ENCODE measurements at regions not wholly inside any gene's neighbourhood (a gene's known extent, or its start where the extent isn't known, plus 50 kb on each side); places are given as distances from the start of the nearest gene placed in this dataset.

GRCh38 chr12:39161465-39162085 lies 256.2 kb upstream of the CPNE8 start:
- CTCF ChIA-PET = no interaction called here
- Mint-ChIP-seq H3K27me3 (no peaks in the 10 kb centered on the region), H3K27ac (no peak overlapping the region), H3K4me1 (ENCODE audit: low read depth) (no peaks in the 10 kb centered on the region), H3K9me3 (no peaks in the 10 kb centered on the region), H3K4me3 (no peak overlapping the region), H3K36me3 (ENCODE audit: low read depth) (no peaks in the 10 kb centered on the region)
- DNase-seq = no peak
- no peak for ATAC-seq
- no peak for TF ChIP-seq CTCF (IDR thresholded peaks at IDR 0.05)
- intact Hi-C loops (cut with micrococcal nuclease) = no loop called here
- POLR2A ChIA-PET = no interaction called here

DNA sequence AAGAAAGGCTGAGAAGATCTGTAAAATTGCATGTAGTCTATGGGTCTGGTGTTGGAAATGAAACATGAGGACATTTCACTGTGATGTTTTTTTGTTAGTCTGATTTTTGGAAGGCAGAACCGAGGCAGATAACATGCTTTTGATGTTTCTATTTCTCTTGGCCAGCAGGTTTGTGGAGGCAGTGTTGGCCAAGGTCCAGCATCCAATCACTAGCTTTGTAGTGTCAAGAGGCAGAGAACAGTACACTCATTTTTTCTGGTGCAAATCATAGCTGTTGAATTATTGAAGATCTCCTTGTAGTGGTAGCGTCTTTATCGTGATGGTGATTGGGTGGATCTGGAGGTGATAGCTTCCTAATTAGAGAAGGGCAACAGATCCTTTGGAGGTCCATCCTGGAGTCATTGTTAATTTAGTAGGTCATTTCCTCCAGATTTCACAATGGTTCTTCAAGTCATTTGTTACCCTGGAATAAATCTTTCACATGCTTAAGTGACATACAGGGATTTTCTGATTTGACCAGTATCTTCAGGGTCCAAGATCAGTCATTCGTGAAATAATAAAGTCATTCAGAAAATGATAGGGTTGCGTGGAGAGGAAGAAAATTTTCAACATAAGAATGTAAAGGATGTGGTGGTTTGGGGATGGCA lies 252.4 kb upstream of the CPNE8 start:
- DNase-seq (no peak), ATAC-seq (no peak)
- H3K9me3 Mint-ChIP-seq = peaks cover 7% of the 10 kb centered on the region
- intact Hi-C loops (cut with micrococcal nuclease) = no loop called here
- no peaks in the 10 kb centered on the region for H3K4me1 Mint-ChIP-seq (ENCODE audit: low read depth)
- ChIA-PET POLR2A (no interaction called here), CTCF (no interaction called here)
- H3K36me3 Mint-ChIP-seq (ENCODE audit: low read depth) = no peaks in the 10 kb centered on the region
- no peak overlapping the region for H3K4me3 Mint-ChIP-seq
- TF ChIP-seq CTCF (IDR thresholded peaks at IDR 0.05) = no peak
- H3K27ac Mint-ChIP-seq = no peak overlapping the region
- H3K27me3 Mint-ChIP-seq = no peaks in the 10 kb centered on the region

DNA sequence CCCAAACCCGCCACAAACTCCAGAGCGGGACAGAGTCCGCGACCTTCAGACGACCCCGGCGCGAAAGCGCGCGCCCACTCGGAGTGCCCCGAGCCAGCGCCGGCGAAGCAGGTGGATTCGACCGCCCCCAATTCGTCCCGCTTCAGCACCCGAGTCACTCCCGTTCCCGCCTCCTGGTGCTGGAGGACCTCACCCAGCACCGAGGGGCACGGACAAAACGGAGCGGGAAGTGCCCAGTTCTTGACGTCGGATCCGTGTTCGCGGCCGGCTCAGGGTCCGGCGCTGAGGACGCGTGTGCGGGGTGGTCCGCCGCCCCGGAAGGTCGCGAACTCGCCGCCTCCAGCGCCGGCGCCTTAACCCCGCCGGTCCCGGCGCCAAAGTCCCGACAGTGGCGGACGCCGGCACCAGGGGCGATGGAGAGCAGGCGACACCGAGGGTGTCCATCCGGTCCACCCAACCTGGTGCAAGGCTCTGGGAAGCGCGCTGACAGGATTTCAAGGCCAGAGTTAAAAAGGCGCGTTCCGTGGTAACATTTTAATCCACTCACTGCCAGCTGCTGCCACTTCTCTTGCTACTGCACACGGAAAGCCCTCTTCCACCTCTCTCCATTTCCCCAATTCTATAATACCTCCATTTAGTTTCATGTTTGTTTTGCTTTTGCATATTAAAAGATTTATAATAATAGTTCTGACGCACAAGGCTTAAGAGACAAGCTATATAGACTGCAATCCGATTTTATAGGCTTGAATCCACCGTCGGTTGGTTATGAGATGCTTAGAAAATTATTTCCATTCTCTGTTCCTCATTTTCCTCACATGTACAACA lies 240.0 kb upstream of the CPNE8 start:
- ChIA-PET CTCF (interaction anchor here (1.3 to 2.0 kb wide), 2 partner anchors 128 to 203 kb away, joined by 3 to 8 read pairs; no protein-coding TSS in a partner anchor), POLR2A (no interaction called here)
- Mint-ChIP-seq H3K4me1 (ENCODE audit: low read depth) (no peaks in the 10 kb centered on the region), H3K9me3 (peaks cover 12% of the 10 kb centered on the region), H3K36me3 (ENCODE audit: low read depth) (peaks cover 2% of the 10 kb centered on the region), H3K27ac (no peak overlapping the region), H3K4me3 (peak overlapping the region; percentile 11), H3K27me3 (peaks cover 13% of the 10 kb centered on the region)
- DNase-seq = peak; percentile 43
- ATAC-seq = peak; percentile 79
- intact Hi-C loops (cut with micrococcal nuclease) = loop anchor here (10.0 kb wide), 1 partner anchor 129 kb away; no protein-coding TSS in a partner anchor
- TF ChIP-seq CTCF (IDR thresholded peaks at IDR 0.05) = peak; percentile 61

DNA sequence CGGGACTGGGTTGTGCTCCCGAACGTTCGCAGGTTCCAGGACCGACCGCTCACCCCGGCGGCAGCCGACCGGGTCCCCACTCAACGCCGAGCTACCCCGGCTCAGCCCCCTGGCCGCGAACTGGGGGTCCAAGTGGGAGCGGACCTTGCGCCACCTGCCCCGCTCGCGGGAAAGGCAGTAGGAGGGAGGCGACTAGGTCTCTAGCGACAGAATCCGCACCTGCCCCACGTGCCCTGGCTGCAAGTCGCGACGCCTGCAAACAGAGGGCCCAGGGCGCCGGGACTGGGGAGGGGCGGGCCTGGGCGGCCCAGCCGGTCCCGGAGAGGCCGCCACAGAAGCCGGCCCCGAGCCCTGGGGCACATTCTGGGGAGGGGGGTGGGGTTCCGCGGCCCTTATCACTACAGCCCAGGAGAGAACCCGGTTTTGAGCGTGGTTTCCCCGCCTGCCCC lies 239.2 kb upstream of the CPNE8 start:
- POLR2A ChIA-PET = no interaction called here
- H3K4me3 Mint-ChIP-seq = no peak overlapping the region
- intact Hi-C loops (cut with micrococcal nuclease) = loop anchor here (10.0 kb wide), 1 partner anchor 130 kb away; no protein-coding TSS in a partner anchor

More for the DNA sequence above, 239.2 kb upstream of the CPNE8 start:
- DNase-seq (no peak), ATAC-seq (no peak)
- peaks cover 2% of the 10 kb centered on the region for H3K36me3 Mint-ChIP-seq (ENCODE audit: low read depth)
- H3K27ac Mint-ChIP-seq = no peak overlapping the region
- H3K27me3 Mint-ChIP-seq = peaks cover 13% of the 10 kb centered on the region
- no peaks in the 10 kb centered on the region for H3K4me1 Mint-ChIP-seq (ENCODE audit: low read depth)
- no peak for TF ChIP-seq CTCF (IDR thresholded peaks at IDR 0.05)
- H3K9me3 Mint-ChIP-seq = peaks cover 9% of the 10 kb centered on the region
- CTCF ChIA-PET = no interaction called here
